AG04449 (cell line): ENCODE measurements at regions not wholly inside any gene's neighbourhood (a gene's known extent, or its start where the extent isn't known, plus 50 kb on each side); places are given as distances from the start of the nearest gene placed in this dataset.

ENCODE experiments used
- CTCF ChIA-PET: fragments of 350-600 bp; formaldehyde crosslinking; extraction: SDS; loops from one replicate; lab custom pipeline; 2021; ENCODE audit warnings: antibody characterized with exemption; lab: Yijun Ruan, JAX
- POLR2A ChIA-PET: fragments of 400-600, 350-600 bp; formaldehyde crosslinking; extraction: SDS; loops from one replicate; lab custom pipeline; 2020; ENCODE audit warnings: antibody characterized with exemption, inconsistent platforms; lab: Yijun Ruan, JAX
- DNase-seq: peaks from one replicate; pipeline ENCODE4 v3.0.0-alpha.2; 2010; ENCODE audit warnings: low read depth, low spot score
- H3K4me3 ChIP-seq: 2 replicates; pipeline ENCODE4 v1.5.1; 2011; ENCODE audit warnings: low read depth, mild to moderate bottlenecking, control low read depth, low read length
- CTCF ChIP-seq: IDR thresholded peaks from one replicate; pipeline ENCODE4 v1.5.1; 2011; ENCODE audit warnings: mild to moderate bottlenecking, moderate library complexity, low read length, control low read depth, inconsistent platforms; ENCODE audit not compliant: insufficient read depth; ENCODE audit errors: missing control alignments

- no peak overlapping the region for H3K4me3 ChIP-seq
- POLR2A ChIA-PET = interaction anchor here (0.8 to 1.1 kb wide), 3 partner anchors 12 to 41 kb away, joined by 3 read pairs; no protein-coding TSS in a partner anchor
- no peak for TF ChIP-seq CTCF
- CTCF ChIA-PET = interaction anchor here (0.9 to 1.2 kb wide), 3 partner anchors 10 to 57 kb away, joined by 3 read pairs; no protein-coding TSS in a partner anchor
- peak; percentile 77 for DNase-seq
Measured at GRCh38 chr11:27241311-27242122, 121.5 kb downstream of the CCDC34 start.

- ChIA-PET CTCF (interaction anchor here (1.1 to 1.7 kb wide), 4 partner anchors 9 to 246 kb away, joined by 3 to 4 read pairs (median 4); no protein-coding TSS in a partner anchor), POLR2A (interaction anchor here (1.0 kb wide), 1 partner anchor 21 kb away, joined by 3 read pairs; no protein-coding TSS in a partner anchor)
- DNase-seq = no peak
- H3K4me3 ChIP-seq = no peak overlapping the region
- no peak for TF ChIP-seq CTCF
Measured at GRCh38 chr11:27239305-27239942, 123.6 kb downstream of the CCDC34 start.

DNA sequence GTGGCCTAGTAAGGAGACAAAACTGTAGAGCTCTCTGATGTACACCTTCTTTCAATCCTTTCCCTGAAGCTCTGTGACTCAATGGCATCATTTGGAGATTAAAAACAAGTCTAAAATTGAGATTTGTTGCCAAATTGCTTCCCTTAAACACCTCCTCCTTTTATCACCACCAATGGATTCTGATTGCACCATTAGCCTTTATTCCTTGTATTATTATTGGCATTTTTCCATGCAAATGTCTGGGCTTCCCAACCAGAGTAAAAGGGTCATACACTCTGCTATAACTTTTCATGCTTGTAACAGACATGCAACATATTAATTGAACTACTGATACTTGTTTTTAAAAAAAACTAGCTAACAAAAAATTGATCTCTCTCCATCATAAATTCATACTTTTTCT is 124.2 kb downstream of the CCDC34 start:
- no peak for TF ChIP-seq CTCF
- no peak for DNase-seq
- ChIA-PET CTCF (interaction anchor here (1.0 to 1.7 kb wide), 4 partner anchors 8 to 260 kb away, joined by 3 to 4 read pairs (median 3); no protein-coding TSS in a partner anchor), POLR2A (no interaction called here)
- no peak overlapping the region for H3K4me3 ChIP-seq

DNA sequence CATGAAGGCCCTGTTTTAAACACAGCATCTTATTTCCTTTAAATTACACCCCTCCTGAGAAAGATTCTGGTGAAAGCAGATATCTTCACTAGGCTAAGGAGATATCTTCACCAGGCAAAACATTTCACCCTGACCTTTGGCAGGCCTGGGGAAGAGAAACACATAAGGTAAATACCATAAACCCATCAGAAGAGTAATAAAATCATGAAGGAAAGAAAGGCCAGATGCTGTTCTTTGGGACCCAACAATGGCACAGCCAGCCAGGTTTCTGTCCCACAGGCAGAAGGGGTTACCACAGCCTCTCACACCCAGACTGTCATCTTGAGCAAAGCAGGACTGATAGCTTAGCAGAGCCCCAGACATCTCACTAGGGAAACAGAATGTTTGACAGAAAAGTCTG is 125.4 kb downstream of the CCDC34 start:
- DNase-seq = no peak
- ChIA-PET POLR2A (no interaction called here), CTCF (no interaction called here)
- no peak for TF ChIP-seq CTCF
- H3K4me3 ChIP-seq = no peak overlapping the region

- no peak overlapping the region for H3K4me3 ChIP-seq
- TF ChIP-seq CTCF = no peak
- ChIA-PET POLR2A (interaction anchor here (0.8 to 4.0 kb wide), 3 partner anchors 17 to 221 kb away, joined by 5 to 30 read pairs (median 5); no protein-coding TSS in a partner anchor), CTCF (interaction anchor here (0.7 to 3.6 kb wide), 4 partner anchors 9 to 76 kb away, joined by 3 to 15 read pairs (median 5); no protein-coding TSS in a partner anchor)
- DNase-seq = no peak
Measured at GRCh38 chr11:27234961-27235360, 128.1 kb downstream of the CCDC34 start.
